ENCODE measurements at regions not wholly inside any gene's neighbourhood (a gene's known extent, or its start where the extent isn't known, plus 50 kb on each side); places are given as distances from the start of the nearest gene placed in this dataset.
"Not testable (repeated sequence)": the region's sequence is repeated elsewhere in the genome, so short reads cannot be mapped to it uniquely, and the experiment has no call there.

GRCh38 chr18:42334931-42335330 is 379.9 kb downstream of the PIK3C3 start:
- no peak for DNase-seq

GRCh38 chr18:42336139-42336538 is 381.1 kb downstream of the PIK3C3 start:
- DNase-seq, result no peak

GRCh38 chr18:42337337-42337736 is 382.3 kb downstream of the PIK3C3 start:
- not testable (repeated sequence) for DNase-seq

GRCh38 chr18:42338683-42339082 is 383.6 kb downstream of the PIK3C3 start:
- no peak for DNase-seq

- DNase-seq, result no peak
Measured at GRCh38 chr18:42339372-42339771, 384.3 kb downstream of the PIK3C3 start.

- no peak for DNase-seq
Measured at GRCh38 chr18:42340423-42341009, 385.5 kb downstream of the PIK3C3 start.

- DNase-seq, result no peak
Measured at GRCh38 chr18:42341423-42341822, 386.4 kb downstream of the PIK3C3 start.

- DNase-seq, result no peak
Measured at GRCh38 chr18:42348722-42349121, 393.7 kb downstream of the PIK3C3 start.

- DNase-seq, result no peak
Measured at GRCh38 chr18:42351455-42351854, 396.4 kb downstream of the PIK3C3 start.

- DNase-seq, result no peak
Measured at GRCh38 chr18:42360716-42361115, 405.7 kb downstream of the PIK3C3 start.

- no peak for DNase-seq
Measured at GRCh38 chr18:42363446-42364441, 408.7 kb downstream of the PIK3C3 start.

GRCh38 chr18:42364766-42365165 is 409.7 kb downstream of the PIK3C3 start:
- no peak for DNase-seq

- DNase-seq, result no peak
Measured at GRCh38 chr18:42365591-42365990, 410.6 kb downstream of the PIK3C3 start.

GRCh38 chr18:42373584-42373983 is 418.6 kb downstream of the PIK3C3 start:
- no peak for DNase-seq

- no peak for DNase-seq
Measured at GRCh38 chr18:42374961-42375360, 419.9 kb downstream of the PIK3C3 start.

- not testable (repeated sequence) for DNase-seq
Measured at GRCh38 chr18:42378854-42379253, 423.8 kb downstream of the PIK3C3 start.

- peak in 1 of 4 experiments; percentile 0 for DNase-seq
Measured at GRCh38 chr18:42381236-42381635, 426.2 kb downstream of the PIK3C3 start.

GRCh38 chr18:42392416-42392815 is 437.4 kb downstream of the PIK3C3 start:
- DNase-seq, result no peak

- no peak for DNase-seq
Measured at GRCh38 chr18:42392926-42393325, 437.9 kb downstream of the PIK3C3 start.

GRCh38 chr18:42394238-42394637 is 439.2 kb downstream of the PIK3C3 start:
- DNase-seq, result no peak

GRCh38 chr18:42401131-42401673 is 446.2 kb downstream of the PIK3C3 start:
- DNase-seq, result no peak

GRCh38 chr18:42404151-42404550 is 449.1 kb downstream of the PIK3C3 start:
- no peak for DNase-seq

- no peak for DNase-seq
Measured at GRCh38 chr18:42409005-42409404, 454.0 kb downstream of the PIK3C3 start.

- no peak for DNase-seq
Measured at GRCh38 chr18:42412281-42412680, 457.2 kb downstream of the PIK3C3 start.
